ENCODE measurements at regions not wholly inside any gene's neighbourhood (a gene's known extent, or its start where the extent isn't known, plus 50 kb on each side); places are given as distances from the start of the nearest gene placed in this dataset.
"Not testable (repeated sequence)": the region's sequence is repeated elsewhere in the genome, so short reads cannot be mapped to it uniquely, and the experiment has no call there.

DNA sequence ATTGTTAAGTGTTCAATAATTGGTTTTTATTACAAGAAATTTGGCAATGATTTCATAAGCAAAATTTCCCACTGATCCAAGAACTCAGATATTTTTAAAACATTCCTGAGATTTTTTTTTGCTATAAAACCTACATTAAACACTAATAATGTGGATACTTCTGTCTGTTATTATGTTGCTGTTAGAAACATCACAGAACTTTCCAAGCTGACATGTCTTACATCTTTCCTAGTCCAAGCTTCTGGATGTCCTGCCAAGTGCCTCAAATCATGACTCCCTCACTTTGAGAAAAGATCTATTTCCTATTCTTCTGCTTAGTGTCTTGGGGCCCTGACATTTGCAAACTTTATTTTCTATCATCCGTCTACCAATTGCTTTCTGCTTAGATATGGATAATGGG is 110.8 kb downstream of the RFPL4B start:
- FAIRE-seq (no peak), DNase-seq (ENCODE audit: insufficient read length, low spot score) (no peak)

DNA sequence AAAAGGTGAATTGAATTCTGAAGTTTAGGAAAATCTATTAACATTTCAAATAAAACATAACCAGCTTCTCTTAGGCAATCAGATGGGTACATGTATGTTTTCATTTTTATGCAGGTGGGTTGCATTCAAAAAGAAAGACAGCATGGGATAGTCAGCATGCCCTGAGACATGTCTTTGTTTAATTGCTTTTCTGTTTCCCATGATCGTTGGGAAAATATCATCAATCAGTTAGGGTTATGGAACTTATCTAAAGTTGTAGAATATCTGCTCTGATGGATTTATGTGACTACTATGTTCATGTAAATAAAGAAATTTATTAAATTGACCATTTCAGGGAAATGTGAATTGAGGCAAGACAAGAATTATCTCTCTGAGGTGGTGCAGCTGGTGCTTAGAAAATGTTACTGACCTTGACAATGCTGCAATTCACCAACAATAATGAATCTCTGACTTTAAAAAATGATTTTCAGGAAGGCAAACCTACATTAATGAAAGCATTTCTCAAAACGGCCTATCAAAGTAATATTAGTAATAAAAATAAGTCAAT is 112.7 kb downstream of the RFPL4B start:
- FAIRE-seq (no peak), DNase-seq (ENCODE audit: insufficient read length, low spot score) (no peak)

GRCh38 chr6:112464901-112465665 is 118.0 kb downstream of the RFPL4B start:
- DNase-seq (ENCODE audit: insufficient read length, low spot score): no peak
- FAIRE-seq: no peak

GRCh38 chr6:112466373-112467151 is 119.4 kb downstream of the RFPL4B start:
- no peak for DNase-seq (ENCODE audit: insufficient read length, low spot score)
- no peak for FAIRE-seq

- FAIRE-seq (no peak), DNase-seq (ENCODE audit: insufficient read length, low spot score) (no peak)
These were observed 121.2 kb downstream of the RFPL4B start for GRCh38 chr6:112468359-112468758.

DNA sequence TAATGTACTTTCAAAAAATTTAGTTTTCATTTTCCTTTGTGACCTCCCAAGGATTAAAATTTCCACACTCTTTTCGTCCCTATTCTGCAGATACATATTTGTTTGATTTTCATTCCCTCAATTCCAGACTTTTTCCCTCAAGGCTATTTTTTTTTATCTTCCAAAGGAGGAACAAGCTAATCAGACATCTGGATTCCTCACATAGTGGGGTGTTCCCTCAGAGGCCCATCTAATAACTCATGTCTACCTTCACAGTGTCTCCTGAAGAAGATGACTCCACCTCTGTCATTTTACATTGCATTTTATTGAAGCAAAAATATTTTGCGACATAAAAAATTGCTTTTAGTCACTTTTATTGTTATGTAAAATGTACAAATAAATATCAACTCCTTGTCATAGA is 122.2 kb downstream of the RFPL4B start:
- FAIRE-seq (no peak), DNase-seq (ENCODE audit: insufficient read length, low spot score) (no peak)

GRCh38 chr6:112470376-112470775 is 123.2 kb downstream of the RFPL4B start:
- DNase-seq (ENCODE audit: insufficient read length, low spot score): no peak
- no peak for FAIRE-seq

- DNase-seq (ENCODE audit: insufficient read length, low spot score) (no peak), FAIRE-seq (no peak)
These were observed 123.8 kb downstream of the RFPL4B start for GRCh38 chr6:112470950-112471349.

DNA sequence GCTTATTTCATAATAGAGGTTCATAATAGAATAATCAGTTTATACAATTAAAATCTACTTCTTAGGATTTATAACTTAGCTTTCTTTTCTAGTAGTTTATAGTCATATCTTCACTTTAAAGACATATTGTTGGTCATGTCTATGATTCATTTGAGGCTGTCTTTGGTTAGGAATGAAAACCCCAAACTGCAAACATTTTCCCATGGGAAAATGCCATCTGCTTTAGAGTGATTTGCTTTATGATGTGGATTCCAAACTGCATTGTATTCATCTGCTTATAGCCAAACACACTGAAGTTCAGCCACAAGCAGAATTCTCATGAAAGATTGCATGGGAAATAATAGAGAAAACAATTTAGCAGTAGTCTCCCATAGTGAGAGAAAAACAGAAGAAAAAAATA is 128.0 kb downstream of the RFPL4B start:
- no peak for DNase-seq (ENCODE audit: insufficient read length, low spot score)
- FAIRE-seq: no peak

DNA sequence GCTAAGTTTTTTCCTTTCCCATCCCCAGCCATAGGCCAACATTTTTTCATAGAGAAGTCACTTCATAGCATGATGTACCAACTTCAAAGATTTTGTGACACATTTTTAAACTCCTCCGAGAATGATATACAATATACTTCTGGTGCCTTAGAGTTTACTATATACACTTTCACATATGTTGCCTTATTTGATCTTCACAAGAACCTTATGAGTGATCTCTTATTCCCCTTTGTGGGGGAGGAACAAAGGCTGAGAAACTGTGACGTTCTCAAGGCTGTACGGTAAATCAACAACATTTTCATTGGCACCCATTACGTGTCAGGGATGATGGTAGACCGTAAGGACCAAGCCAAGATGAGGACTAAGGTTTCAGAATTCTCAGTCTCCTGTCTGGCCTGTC is 130.0 kb downstream of the RFPL4B start:
- no peak for DNase-seq (ENCODE audit: insufficient read length, low spot score)
- FAIRE-seq: no peak

GRCh38 chr6:112478036-112478435 is 130.9 kb downstream of the RFPL4B start:
- DNase-seq (ENCODE audit: insufficient read length, low spot score): no peak
- FAIRE-seq: no peak

DNA sequence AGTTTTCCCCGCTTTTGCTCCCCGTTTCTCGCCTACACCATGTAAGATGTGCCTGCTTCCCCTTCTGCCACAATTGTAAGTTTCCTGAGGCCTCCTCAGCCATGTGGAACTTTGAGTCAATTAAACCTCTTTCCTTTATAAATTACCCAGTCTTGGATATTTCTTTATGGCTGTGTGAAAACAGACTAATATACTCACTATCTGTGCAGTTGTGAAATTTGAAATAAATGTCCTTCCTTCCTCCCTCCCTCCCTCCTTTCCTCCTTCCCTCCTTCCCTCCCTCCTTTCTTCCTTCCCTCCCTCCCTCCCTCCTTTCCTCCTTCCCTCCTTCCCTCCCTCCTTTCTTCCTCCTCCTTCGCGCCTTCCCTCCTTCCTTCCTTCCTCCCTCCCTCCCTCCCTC is 132.8 kb downstream of the RFPL4B start:
- not testable (repeated sequence) for DNase-seq (ENCODE audit: insufficient read length, low spot score); FAIRE-seq

- FAIRE-seq (no peak), DNase-seq (ENCODE audit: insufficient read length, low spot score) (no peak)
These were observed 133.4 kb downstream of the RFPL4B start for GRCh38 chr6:112480553-112480952.

DNA sequence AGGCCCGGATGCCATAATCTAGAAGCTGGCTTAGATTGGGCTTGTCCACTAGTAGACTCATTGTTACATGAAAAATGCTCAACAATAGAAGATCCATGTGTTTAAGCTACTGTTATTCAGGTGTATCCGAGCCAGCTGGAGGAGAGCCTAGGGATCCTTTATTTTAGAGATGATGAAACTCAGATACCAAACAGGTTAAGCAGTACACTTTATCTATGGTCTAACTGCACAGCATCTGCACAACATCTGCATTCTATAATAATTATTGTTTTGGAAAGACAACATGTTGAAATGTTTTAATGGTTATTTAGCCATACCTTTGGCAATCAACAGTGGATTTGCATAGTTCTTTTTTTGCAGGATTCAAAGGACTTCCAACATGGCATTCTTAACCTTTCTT is 134.1 kb downstream of the RFPL4B start:
- FAIRE-seq (no peak), DNase-seq (ENCODE audit: insufficient read length, low spot score) (no peak)

GRCh38 chr6:112482373-112482772 is 135.2 kb downstream of the RFPL4B start:
- no peak for FAIRE-seq
- DNase-seq (ENCODE audit: insufficient read length, low spot score): no peak

GRCh38 chr6:112485120-112485826 is 138.1 kb downstream of the RFPL4B start:
- DNase-seq (ENCODE audit: insufficient read length, low spot score) (no peak), FAIRE-seq (no peak)

DNA sequence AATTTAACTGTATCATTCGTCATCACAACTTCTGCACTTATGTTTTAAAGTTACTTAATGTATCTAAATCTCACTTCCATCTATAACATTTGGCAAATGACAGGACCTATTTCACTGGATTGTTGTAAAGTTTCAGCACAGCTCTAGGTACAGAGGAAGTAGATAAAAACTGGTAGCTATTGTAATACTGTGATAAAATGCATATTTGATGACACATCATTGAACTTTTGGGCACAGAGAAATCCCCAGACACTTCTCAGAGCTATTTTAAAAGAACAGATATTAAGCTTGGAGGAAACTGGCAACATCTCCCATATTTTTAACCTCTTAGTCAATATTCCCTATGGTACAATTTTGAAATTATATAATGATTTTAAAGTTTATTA is 138.7 kb downstream of the RFPL4B start:
- no peak for FAIRE-seq

DNA sequence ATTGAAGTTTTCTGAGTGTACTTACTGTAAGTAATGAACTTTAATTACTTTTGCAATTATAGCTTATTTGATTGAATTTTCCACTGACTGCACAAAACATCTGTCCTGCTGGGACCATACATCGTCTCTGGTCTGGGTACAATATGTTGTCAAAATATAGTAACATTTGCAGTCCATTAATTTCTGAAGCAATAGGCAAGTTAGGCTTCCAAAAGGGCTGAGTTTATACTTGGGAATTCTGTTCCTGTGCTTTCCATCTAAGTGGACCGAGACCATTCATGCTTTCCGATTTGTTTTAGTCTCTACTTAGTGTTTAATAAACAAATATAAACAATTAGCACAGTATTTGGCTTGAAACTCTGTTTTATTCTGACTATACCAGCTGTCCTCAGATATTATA is 139.3 kb downstream of the RFPL4B start:
- no peak for DNase-seq (ENCODE audit: insufficient read length, low spot score)
- FAIRE-seq: no peak

More for the DNA sequence above, 138.7 kb downstream of the RFPL4B start:
- DNase-seq (ENCODE audit: insufficient read length, low spot score): no peak

- DNase-seq (ENCODE audit: insufficient read length, low spot score) (no peak), FAIRE-seq (no peak)
These were observed 141.1 kb downstream of the RFPL4B start for GRCh38 chr6:112488238-112488637.

DNA sequence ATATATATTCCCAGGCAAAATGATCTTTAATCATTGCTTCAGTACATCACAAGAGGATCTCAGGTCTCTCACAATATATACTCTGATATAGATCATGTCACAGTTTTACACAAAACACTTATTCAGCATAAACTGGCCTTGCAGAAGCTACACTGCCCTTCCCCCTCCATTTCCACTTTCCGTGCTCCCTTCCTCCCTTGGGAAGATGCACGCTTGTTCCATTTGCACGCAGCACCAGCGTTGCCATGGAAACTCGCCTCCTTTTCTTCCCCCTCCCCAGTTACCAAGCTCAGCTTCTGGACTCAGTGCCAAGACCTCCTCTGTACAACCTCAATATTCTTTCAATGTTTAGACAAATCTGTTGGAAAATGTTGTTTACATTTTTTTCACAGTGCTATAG is 154.6 kb downstream of the RFPL4B start:
- FAIRE-seq (no peak), DNase-seq (ENCODE audit: insufficient read length, low spot score) (no peak)

DNA sequence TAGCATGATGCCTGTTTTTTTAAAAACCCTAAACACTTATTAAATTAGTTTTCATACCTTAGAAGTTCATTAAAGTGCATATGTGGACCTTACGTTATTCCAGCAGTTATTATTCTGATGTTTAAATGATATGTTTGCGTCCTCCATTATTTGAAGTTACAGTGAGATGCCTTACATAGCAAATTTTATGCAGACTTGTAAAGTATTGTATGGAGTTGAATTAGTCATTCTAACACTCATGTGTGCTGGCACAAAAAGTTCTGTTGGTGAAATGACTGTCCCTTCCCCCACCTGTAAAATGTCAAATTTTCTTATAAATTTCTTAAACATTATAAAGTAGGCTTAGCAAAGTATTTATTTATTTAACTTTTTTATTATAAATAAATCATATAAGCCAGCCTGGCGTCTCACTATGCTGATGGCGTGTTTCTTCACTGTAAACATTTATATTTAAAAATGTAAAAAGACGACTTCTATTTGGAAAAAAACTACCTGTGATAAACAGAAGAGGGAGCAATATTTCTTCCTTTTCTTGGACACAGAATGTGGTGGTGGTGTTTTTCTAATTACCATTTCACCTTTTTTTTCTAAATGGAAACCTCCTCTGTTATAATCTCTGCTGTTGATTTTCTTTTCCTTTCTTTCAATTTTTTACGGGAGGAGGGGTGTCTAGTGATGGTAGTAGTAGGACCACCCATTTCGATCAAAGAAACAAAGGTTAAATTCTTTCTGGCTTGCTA is 155.4 kb downstream of the RFPL4B start:
- no peak for FAIRE-seq
- no peak for DNase-seq (ENCODE audit: insufficient read length, low spot score)

All from GM19239 (cell line).